ENCODE measurements at regions not wholly inside any gene's neighbourhood (a gene's known extent, or its start where the extent isn't known, plus 50 kb on each side); places are given as distances from the start of the nearest gene placed in this dataset.
"Not testable (repeated sequence)": the region's sequence is repeated elsewhere in the genome, so short reads cannot be mapped to it uniquely, and the experiment has no call there.

DNA sequence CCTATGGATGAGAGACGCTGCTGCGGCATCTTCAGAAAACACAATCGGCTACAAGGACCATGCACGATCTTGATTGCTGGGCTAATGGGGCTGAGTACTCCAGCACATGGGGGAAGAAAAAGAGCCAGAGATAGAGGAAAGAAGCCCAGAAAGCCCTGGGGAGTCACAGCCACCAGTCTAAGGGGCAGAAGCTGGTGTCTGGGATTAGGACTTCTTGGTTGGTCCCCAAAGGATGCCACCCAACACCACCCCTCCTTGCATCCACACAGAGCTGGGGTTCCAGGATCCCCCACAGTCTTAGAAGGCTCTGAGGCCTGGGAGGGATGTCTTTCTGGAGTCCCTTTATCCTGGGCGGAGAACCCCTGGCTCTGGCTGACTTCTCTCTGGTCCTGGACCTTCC, 98.4 kb upstream of the TARDBP start:
- no peak for DNase-seq

DNA sequence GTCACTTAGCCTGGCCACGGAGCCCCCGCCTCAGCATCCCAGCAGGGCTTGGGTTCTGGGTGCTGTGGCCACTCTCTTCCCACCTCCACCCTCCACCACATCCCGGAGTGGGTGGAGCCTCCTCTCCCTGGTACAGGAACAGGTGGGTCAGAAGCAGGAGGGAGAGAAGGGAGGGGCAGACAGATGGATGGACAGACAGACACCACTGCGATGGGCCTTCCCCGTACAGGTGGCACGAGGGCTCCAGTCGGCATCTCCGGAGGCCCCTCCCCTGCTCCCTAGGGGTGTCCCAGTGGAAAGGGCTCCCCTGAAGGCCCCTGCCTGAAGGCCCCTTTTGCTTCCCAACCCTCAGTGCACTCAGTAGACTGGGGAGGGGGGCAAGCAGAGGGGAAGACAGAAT, 96.9 kb upstream of the TARDBP start:
- DNase-seq, result no peak

DNA sequence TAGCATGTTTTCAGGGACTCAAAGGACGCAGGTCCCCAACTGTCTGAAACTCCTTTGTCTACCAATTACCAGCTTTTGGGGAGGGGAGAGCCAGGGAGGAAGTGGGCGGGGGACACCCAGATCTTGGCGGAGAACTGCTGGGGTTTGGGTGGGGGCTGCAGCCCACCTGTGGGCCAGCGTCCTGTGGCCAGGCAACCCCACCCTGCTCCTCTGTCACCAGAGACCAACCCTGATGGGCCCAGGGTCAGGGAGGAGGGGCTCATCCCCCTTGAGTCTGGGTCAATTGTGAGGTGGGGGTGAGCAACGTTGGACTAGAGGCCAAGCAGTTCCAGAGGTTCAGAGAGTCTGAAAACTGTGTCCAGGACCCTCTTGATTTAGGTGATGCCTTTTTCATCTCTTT, 96.1 kb upstream of the TARDBP start:
- no peak for DNase-seq

DNA sequence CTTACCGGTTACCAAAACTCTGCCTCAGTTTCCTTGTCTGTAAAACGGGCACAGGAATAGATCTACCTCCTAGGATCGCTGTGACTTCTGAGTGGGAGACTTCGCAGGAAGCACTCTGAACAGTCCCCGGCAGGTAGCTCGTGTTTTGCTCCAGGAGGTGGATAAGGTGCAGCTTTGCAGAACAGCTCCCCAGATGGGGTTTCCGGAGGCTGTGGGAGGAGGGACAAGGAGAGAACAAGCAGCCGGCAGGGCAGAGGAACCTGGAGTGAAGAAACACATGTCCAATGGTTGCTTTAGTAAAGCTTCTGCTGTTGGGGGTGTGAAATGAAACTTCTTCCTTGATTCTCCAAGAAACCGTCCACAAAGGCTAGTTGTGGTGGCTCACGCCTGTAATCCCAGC, 95.5 kb upstream of the TARDBP start:
- DNase-seq, result no peak

DNA sequence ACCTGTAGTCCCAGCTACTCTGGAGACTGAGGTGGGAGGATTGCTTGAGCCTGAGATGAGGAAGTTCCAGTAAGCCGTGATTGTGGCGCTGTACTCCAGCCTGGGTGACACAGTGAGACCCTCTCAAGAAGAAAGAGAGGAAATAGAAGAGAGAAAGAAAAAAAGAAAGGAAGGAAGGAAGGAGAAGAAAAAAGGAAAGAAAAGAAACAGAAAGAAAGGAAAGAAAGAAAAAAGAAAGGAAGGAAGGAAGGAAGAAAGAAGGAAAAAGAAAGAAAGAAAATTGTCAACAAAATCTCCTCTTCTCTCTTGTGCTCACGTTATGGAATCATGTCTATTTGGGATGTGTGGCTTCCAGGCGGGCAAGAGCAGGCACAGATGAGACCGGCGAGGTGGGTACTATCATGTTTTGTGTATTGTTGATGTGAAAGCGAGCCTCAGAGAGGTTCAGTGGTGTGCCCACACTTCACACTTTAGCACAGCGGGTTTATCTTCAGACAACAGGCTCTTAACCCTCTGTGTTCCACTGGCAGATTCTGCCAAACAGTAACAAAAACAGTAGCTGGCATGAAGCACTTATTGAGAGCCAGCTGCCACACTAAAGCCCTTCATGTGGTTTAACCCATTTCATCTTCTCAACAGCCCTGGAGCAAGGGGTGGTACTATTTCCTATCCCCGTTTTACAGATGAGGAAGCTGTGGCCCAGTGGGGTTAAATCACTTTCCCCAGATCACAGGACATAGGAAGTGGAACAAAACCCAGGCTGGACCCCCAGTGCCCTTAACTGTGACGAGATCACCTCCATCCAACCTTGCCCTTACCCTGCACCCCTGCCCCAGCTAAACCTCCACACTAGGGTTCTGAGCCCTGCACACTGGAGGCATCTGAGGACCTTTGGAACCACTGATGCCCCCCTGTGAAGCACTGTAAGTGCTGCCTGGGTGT, 94.7 kb upstream of the TARDBP start:
- DNase-seq, result no peak

DNA sequence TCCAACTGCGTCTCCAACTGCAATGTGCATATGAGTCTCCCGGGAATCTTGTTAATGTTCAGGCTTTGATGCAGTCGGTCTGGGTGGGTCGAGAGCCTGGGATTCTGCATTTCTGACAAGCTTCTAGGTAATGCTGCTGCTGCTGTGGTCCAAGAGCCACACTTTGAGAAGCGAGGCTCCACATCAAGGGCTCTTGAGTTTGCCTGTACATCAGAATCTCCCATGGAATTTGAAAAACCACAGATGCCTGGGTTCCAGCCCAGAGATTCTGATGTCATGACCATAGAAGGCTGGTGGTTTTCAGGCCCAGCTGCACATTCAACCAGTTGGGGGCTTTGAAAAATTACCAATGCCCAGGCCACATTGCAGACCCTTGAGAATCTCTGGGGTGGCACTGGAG, 93.9 kb upstream of the TARDBP start:
- no peak for DNase-seq

DNA sequence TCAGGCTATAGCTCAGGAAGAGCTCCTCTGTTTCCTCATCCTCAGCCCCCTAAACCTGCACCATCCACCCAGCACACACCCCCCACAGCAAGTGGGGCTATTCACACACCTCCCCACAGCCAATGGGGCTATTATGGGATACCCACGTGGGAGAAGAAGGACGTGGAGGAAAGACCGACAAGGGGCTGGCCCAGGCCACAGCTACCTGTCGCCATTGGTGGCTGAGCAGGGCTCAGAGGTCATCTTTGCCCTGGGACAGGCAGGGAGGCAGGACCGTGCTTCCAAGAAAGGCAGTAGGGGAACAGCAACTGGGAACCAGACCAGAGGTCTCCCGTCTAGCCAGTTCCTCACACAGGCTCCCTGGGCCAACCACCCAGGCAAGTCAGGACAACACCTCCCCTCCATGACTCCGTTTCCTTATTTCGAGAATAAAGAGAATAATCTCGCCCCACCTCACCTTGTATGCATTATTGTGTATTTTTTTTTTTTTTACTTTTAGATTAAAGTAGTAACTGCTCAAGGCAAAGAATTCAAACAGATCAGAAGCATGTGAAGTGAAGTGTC, 92.3 kb upstream of the TARDBP start:
- DNase-seq, result no peak

DNA sequence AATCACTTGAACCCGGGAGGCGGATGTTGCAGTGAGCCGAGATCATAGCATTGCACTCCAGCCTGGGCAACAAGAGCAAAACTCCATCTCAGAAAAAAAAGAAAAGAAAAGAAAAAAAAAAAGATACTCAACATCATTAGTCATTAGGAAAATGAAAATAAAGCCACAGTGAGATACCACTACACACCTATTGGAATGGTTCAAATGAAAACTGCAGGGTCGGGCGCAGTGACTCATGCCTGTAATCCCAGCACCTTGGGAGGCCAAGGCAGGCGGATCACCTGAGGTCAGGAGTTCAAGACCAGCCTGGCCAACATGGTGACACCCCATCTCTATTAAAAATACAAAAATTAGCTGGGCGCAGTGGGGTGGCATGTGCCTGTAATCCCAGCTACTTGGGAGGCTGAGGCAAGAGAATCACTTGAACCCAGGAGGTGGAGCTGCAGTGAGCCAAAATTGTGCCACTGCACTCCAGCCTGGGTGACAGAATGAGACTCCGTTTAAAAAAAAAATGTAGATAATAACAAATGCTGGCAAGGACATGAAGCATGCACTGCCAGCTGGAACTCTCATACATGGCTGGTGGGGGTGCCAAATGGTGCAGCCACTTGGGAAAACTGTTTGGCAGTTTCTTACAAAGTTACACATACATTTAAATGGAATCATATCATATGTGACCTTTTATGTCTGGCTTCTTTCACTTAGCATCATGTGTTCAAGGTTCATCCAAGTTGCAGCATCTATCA, 90.0 kb upstream of the TARDBP start:
- not testable (repeated sequence) for DNase-seq

DNA sequence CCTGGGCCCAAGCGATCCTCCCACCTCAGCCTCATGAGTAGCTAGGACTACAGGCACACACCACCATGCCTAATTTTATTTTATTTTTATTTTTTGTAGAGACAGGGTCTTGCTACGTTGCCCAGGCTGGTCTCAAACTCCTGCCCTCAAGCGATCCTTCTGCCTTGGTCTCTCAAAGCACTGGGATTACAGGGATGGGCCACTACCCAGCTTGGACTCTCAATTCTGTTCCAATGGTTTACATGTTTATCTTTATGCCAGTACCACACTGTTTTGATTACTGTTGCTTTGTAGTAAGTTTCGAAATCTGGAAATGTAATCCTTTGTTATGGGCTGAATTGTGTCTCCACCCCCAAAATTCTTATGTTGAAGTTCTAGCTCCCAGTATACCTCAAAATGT, 88.4 kb upstream of the TARDBP start:
- no peak for DNase-seq

DNA sequence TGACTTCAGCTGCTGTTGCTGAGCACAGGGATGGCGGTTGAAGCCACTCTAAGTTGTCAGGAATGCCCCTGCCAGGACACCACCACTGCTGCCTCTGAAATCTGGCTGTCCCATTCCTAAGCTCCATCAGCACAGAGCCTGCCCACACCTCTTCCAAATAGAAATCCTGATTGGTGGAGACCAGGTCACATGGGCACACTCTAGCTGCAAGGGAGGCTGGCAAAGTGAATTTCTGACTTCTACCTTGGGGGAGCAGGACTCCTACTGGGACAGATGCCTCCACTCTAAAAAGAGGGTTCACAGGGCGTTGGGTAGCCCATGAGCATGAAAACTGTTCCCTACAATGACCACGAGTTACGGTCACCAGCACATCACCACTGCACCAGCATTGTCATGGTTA, 83.8 kb upstream of the TARDBP start:
- DNase-seq, result no peak

DNA sequence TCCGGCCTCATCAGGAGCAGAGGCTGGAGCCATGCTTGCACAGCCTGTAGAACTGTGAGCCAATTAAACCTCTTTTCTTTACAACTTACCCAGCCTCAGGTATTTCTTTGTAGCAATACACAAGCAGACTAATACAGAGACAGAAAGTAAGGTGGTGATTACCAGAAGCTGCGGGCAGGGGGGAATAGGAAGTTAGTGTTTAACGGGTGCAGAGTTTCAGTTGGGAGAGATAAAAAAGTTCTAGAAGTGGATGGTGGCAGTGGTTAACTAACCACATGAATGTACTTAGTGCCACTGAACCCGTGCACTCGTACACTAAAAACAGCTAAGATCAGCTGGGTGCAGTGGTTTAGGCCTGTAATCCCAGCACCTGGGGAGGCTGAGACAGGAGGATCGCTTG, 80.4 kb upstream of the TARDBP start:
- no peak for DNase-seq

DNA sequence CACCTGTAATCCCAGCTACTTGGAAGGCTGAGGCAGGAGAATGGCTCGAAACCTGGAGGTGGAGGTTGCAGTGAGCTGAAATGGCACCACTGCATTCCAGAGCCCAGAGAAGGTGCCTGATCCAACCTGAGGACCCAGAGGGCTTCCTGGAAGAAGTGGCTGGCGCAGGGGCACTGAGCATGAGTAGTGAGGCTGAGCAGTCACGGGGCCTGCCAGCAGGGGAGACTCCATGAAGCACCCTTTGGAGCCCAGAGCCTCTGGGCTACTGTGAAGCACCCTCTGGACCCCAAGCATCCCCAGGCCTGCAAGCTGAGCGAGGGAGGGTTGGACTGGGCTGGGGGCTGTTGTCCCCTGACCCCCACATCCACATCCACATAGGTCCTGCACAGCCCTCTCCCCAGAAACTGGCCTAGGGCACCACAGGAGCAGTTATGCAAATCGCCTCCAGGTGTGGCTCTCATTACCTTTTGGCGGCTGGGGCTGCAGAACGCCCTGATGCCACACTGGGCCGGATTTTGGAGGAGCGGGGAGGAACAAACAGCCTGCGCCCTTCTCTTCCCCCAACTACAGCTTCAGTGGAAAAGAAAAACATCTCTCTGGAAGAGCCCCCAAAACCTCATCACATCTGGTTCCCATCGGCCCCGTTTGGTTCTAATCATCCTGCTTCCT, 78.2 kb upstream of the TARDBP start:
- DNase-seq, result no peak

DNA sequence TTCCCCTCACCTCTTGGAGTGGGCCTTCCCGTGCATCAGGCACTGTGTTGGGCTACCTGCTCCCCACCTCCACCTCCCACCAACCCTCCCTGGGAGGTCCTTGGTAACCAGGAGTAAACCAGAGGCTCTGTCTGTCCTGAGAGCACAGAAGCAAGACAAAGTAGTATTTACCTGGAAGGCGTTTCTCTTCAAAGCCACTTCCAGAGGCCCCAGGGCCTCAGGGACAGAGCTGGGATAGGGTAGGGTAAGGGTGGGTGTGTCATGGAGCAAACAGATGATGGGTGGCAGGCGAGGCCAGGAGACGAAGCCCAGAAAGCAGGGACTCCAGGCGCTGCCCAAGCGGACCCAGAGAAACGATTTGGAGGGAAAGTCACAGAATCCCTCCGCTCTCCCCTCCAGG, 77.2 kb upstream of the TARDBP start:
- DNase-seq, result no peak

DNA sequence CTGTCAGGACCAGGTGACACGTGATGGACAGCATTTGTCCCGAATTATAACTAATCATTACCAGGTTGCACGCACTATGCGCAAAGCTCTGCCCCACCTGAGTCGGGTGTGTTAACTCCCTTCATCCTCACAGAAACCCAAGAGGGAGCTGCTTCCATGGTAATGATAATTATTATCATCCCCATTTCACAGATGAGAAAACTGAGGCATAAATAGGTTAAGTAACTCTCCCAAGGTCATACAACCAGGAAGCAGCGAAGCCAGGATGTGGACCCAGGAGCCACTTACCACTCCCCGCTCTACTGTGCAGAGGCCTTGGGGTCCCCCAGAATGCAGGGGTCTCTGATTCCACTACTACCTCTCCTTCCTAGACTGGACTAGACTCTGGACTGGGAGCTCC, 76.7 kb upstream of the TARDBP start:
- DNase-seq, result no peak

DNA sequence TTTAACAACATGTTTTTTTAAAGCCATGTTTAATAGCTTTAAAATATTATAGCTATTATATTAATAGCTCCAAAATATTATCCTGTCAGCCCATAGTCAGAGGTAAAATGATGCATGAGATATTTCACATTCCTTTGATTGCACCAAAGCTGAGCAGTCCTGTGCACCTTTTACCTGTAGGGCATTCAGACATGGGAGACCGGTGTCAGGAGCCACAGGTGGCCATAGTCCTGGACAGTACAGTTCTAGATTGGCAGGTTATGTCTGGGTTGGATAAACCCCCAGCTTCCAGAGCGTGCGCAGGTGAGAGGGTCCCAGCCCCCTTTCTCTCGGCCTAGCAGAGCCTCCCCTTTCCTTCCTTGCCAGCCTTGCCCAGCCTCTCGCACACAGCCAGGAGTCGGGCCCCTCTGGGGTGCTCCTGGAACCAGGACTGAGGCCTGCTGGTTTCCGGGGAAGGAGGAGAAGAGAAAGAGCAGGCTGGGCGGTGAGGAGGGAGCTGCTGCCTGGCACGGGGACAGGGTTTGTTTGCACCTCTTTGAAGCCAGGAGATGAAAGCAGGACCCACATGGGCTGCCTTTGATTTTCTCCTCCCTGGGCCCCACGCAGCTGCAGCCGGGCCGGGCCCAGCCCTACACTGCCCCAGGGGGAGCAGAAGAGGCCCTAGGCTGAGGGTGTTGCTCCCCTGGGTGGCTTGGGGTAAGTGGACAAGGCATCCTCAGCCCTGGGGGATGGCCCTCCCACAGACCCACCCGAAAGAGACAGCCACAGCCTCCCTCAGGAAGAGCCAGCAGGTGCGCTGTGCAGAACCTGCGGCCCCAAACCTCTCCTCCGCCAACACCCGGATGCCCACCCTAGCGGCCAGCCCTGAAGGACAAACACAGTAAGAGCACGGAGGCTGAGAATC, 75.2 kb upstream of the TARDBP start:
- DNase-seq, result no peak

DNA sequence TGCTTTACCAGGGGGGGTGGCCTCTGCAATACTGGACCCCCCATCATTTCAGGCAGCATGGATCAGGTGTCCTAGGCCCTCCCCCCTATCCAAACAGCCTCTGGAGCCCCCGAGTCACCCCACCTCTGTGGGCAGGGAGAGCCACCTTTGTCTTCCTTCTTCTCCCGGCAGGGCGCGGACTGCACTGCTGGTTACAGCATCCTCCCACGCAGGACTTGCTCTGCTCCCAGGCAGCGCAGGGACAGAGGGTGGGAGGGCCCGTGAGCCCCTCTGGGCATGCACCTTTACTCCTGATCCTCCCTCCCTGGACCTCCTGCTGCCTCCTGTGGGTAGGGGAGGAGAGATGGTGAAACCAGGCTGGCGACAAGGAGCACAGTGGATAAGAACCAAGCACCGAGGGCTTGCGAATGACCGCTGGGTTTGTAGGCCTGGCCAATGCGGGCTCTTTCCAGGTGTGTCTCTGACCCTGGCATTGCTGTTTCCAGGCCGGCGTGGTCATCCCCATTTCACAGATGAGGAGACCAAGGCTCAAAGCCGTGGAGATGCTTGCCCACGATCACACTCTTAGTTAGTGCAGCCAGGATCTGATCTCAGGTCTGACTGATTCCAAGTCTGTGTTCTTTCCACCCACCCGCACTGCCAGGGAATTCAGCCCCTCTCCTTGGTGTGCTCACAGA, 73.6 kb upstream of the TARDBP start:
- DNase-seq, result no peak

DNA sequence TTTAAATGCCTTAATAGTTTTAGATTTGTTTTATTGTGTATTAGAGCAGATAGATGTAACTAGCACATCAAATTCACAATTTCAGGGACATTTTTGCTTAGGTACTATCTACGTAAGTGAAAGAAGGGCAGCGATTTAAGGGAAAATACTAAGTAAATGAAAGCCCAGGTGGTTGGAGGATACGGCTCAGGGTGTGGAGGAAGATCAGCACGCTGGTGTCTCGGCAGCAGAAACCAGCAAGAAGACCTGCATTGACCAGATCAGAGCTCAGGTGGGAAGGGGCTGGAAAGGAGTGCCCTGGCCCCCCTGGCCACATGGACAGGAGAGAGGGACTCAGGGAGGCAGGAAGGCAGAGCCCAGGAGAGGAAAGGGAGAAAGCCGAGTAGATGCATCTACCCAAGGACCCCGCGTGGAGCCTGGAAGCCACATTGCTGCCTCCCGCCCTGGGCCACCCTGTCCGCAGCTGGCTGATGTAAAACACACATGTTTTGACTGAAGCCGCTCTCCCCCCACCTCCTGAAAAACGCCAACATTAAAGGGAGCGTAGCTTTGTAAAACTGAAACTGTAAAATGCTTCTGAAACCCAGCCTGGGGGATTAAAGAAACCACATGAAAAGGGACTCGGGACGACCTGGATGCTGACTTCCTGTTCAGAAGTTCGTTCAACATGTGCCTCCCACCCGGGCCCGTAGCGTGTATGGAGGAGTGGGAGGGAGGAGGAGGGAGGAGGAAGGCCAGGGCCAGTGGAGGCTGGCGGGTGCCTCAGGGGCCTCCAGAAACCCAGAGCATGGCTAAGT, 72.6 kb upstream of the TARDBP start:
- DNase-seq, result no peak

DNA sequence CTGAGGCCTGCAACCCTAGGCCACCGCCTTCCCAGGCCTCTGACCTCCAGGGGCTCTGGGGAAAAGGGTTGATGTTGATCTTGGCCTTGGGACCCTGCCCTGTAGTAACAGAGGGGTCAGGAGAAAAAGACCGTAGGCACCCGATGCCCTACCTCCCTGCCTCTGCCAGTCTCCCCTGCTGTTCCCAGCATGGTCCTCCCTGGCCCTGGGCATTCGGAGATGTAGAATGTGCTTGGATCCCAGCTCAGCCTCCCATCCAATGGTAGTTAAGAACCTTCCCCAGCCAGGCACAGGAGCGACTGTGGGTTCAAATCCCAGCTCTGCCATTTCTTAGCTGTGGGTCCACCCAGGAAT, 72.0 kb upstream of the TARDBP start:
- no peak for DNase-seq

DNA sequence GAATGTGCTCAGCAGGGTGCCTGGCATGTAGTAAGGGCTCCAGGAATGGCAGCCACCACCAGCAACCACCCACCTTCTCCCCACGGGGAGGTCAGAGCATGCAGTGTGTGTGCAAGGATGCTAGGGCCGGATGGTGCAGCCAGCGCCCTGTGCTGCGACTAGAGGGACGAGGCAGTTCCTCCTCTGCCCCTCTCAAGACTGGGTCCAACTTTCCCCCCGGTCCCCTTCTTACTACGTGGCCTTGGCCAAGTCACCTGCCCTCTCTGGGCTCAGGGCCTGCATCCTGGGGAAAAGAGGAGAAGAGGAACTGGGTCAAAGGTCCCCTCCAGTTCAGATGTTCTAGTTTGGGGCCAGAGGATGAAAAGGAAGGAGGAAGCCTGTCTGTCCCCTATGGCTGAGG, 71.6 kb upstream of the TARDBP start:
- DNase-seq, result no peak

DNA sequence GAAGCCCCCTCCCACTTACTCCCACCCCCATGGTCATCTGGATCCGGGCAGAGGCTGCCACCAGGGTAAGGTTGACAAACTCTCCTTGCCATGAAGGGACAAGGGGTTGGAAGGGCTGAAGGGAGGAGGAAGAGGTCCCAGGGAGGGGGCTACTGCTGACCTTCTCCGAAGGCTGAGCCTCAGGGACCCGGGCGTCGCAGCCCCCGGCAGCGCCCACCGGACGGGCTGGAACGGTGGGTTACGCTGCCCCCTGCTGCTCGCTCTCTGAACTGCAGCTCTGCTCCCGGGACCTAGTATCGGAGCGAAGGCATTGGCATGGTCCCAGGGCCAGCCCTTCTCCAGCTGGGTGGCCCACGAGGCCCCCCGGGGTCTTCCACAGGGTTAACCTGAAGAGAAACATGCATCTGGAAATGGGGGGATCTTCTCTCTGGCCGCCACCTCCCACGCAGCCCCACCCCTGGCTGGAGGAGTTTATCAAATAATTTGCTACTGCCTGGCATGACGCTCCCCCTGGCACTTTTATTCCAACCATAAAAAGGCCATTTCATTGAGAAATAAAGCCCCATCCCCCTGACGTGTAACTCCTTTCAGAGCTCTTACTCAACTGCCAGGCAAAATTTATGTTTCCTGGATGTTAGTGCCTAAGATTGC, 70.4 kb upstream of the TARDBP start:
- DNase-seq, result peak; percentile 59

DNA sequence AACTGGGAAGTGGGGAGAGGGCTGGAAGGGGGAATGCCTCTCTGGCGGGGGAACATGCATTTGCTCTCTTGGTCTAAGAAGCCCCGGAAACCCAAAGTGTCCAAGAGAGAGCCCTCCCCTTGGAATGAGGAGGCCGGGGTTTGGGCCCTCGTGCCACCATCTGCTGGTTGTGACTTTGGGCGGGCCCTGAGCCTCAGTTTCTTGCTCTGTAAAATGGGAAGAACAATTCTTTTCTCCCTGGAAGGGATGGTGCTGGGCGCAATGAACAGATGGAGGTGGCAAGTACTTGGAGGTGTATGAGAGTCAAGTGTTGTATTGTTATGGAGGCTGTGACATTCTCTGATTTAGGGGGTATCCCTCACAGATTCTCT, 69.9 kb upstream of the TARDBP start:
- DNase-seq, result no peak

Measured in suppressor macrophage treated with lipopolysaccharide for 4 hours (primary cell).